K562 (cell line): ENCODE measurements at regions not wholly inside any gene's neighbourhood (a gene's known extent, or its start where the extent isn't known, plus 50 kb on each side); places are given as distances from the start of the nearest gene placed in this dataset.
"Not testable (repeated sequence)": the region's sequence is repeated elsewhere in the genome, so short reads cannot be mapped to it uniquely, and the experiment has no call there.

ENCODE experiments used
- ATAC-seq: fragments of 200-7000 bp; cut with Tn5 transposase; 3 replicates; pipeline ENCODE4 v1.9.1; 2020; ENCODE audit warnings: moderate library complexity
- BruUV-seq: library from RNA; stranded (reverse); fragments of 400-500 nt; replicated peaks from 2 replicates; lab custom pipeline; 2021; lab: Mats Ljungman, UMichigan
- CTCF ChIA-PET: fragments of 300-600 bp; formaldehyde crosslinking; extraction: SDS; loops from one replicate; lab custom pipeline; 2021; ENCODE audit warnings: low intra/inter-chr PET ratio; lab: Yijun Ruan, JAX
- POLR2A ChIA-PET: fragments of 300-600, 350-650 bp; sonication (Branson Sonifier 250); formaldehyde crosslinking; extraction: SDS; loops from one replicate; lab custom pipeline; 2021; ENCODE audit warnings: antibody characterized with exemption, inconsistent platforms; lab: Yijun Ruan, JAX
- DNase-seq, 4 experiments: peaks; one replicate each; pipeline versions ENCODE4 v3.0.0 to v3.0.0-alpha.2; 2011 to 2018; ENCODE audit warnings: low spot score in 3 of 4, mixed read lengths in 3 of 4; ENCODE audit errors: extremely low read depth in 1 of 4
- FAIRE-seq: peaks from 2 replicates; lab custom pipeline; 2011; peaks lifted over from hg19 to GRCh38; lab: Jason Lieb, UNC
- H2AFZ ChIP-seq: 2 replicates; pipeline ENCODE4 v1.6.0; 2011; ENCODE audit warnings: low read depth, low read length, control low read depth, inconsistent platforms
- H3K27ac ChIP-seq: fragments of 200-600 bp; 3 replicates; pipeline ENCODE4 v1.8.0; 2011; ENCODE audit warnings: low read depth, mild to moderate bottlenecking, control low read depth, inconsistent platforms, low read length, moderate library complexity, mixed read lengths; ENCODE audit errors: extremely low read depth
- H3K27me3 ChIP-seq, 2 experiments: fragments of 300-600 bp in 1 of 2; 2 replicates in 1 of 2; 3 replicates in 1 of 2; pipeline versions ENCODE4 v1.6.0 to v1.8.0; 2011; ENCODE audit warnings: inconsistent platforms in 2 of 2, low read length in 2 of 2, mild to moderate bottlenecking in 1 of 2, mixed read lengths in 1 of 2, moderate library complexity in 1 of 2; ENCODE audit not compliant: control insufficient read depth in 2 of 2, insufficient read depth in 2 of 2
- H3K36me3 ChIP-seq: fragments of 300-600 bp; 3 replicates; pipeline ENCODE4 v1.8.0; 2011; ENCODE audit warnings: mild to moderate bottlenecking, low read length, inconsistent platforms; ENCODE audit not compliant: control insufficient read depth, insufficient read depth
- H3K4me1 ChIP-seq, 2 experiments: fragments of 200-600 bp in 1 of 2; replicated peaks in 1 of 2; 2 replicates in 1 of 2; 3 replicates in 1 of 2; pipeline versions ENCODE4 v1.5.1 to v1.8.0; 2011; ENCODE audit warnings: inconsistent platforms in 2 of 2, low read length in 2 of 2, mild to moderate bottlenecking in 1 of 2, mixed read lengths in 1 of 2, moderate library complexity in 1 of 2; ENCODE audit not compliant: control insufficient read depth in 2 of 2, insufficient read depth in 2 of 2
- H3K4me2 ChIP-seq: 2 replicates; pipeline ENCODE4 v1.6.1; 2011; ENCODE audit warnings: low read length, control low read depth, inconsistent platforms, mixed read lengths; ENCODE audit not compliant: insufficient read depth
- H3K4me3 ChIP-seq: fragments of 200-600 bp; sonication (generic), shearing (Covaris generic); 2 replicates; pipeline ENCODE4 v1.5.1; 2016; ENCODE audit warnings: control low read depth, inconsistent platforms
- H3K79me2 ChIP-seq: fragments of 200-600 bp; 3 replicates; pipeline ENCODE4 v1.8.0; 2011; ENCODE audit warnings: low read length, inconsistent platforms; ENCODE audit not compliant: control insufficient read depth, insufficient read depth
- H3K9ac ChIP-seq, 2 experiments: 2 replicates each; pipeline versions ENCODE4 v1.6.0 to v1.6.1; 2011; ENCODE audit warnings: low read depth in 2 of 2, low read length in 2 of 2, control low read depth in 1 of 2, inconsistent platforms in 1 of 2, mild to moderate bottlenecking in 1 of 2, mixed read lengths in 1 of 2; ENCODE audit not compliant: insufficient read depth in 1 of 2
- H3K9me1 ChIP-seq: one replicate; pipeline ENCODE4 v1.6.0; 2011; ENCODE audit warnings: inconsistent platforms, mild to moderate bottlenecking, low read length, moderate library complexity; ENCODE audit not compliant: control insufficient read depth, insufficient read depth
- H3K9me3 ChIP-seq: replicated peaks from 2 replicates; pipeline ENCODE4 v1.5.1; 2011; ENCODE audit warnings: low read depth, low read length, inconsistent platforms; ENCODE audit not compliant: control insufficient read depth, insufficient read depth
- H4K20me1 ChIP-seq: replicated peaks from 2 replicates; pipeline ENCODE4 v1.6.1; 2011; ENCODE audit warnings: low read length, inconsistent platforms, mixed read lengths; ENCODE audit not compliant: control insufficient read depth, insufficient read depth
- CEBPB ChIP-seq: fragments of 450-650 bp; IDR thresholded peaks from 2 replicates; pipeline ENCODE4 v1.6.1; 2016; ENCODE audit warnings: missing genetic modification characterization, missing compliant biosample characterization
- CEBPG ChIP-seq, 3 experiments: fragments of 200-800 bp in 1 of 3; sonication (Bioruptor generic) in 1 of 3; sonication (generic) in 1 of 3; formaldehyde crosslinking in 1 of 3; IDR thresholded peaks in 2 of 3; conservative IDR thresholded peaks in 1 of 3; 2 replicates each; pipeline versions ENCODE4 v1.6.1 to v1.8.0; 2016 to 2022; ENCODE audit warnings: missing compliant biosample characterization in 2 of 3, missing genetic modification characterization in 2 of 3, mild to moderate bottlenecking in 1 of 3, missing genetic modification reagents in 1 of 3
- WGBS: fragments of 100-300 bp; shearing (Covaris generic); methylation state at CpG from one replicate; pipeline ENCODE4 v1.1.6; 2016; ENCODE audit warnings: low coverage, mixed read lengths; ENCODE audit not compliant: insufficient coverage; ENCODE audit errors: missing lambda C conversion rate; 5-methylcytosine and 5-hydroxymethylcytosine counted together
- in situ Hi-C: fragments of 300-500 bp; cut with MboI; formaldehyde crosslinking; loops from 4 replicates; pipeline ENCODE4 v1.15.0; 2018; ENCODE audit warnings: inconsistent platforms, mixed read lengths
- intact Hi-C: fragments of 100-400 bp; cut with micrococcal nuclease; formaldehyde crosslinking; loops from 2 replicates; pipeline ENCODE4 v1.14.2; 2022

- BruUV-seq; H3K4me3 ChIP-seq; POLR2A ChIA-PET; intact Hi-C loops; H3K9ac ChIP-seq; CTCF ChIA-PET; H3K4me1 ChIP-seq; H3K9me1 ChIP-seq; H3K9me3 ChIP-seq; H3K27ac ChIP-seq; H4K20me1 ChIP-seq; H3K79me2 ChIP-seq; ATAC-seq; FAIRE-seq; H2AFZ ChIP-seq; in situ Hi-C loops; DNase-seq; H3K27me3 ChIP-seq; H3K4me2 ChIP-seq; TF ChIP-seq CEBPG (CRISPR knock-in tag; IDR thresholded peaks at IDR 0.05): not testable (repeated sequence)
- H3K36me3 ChIP-seq: peaks cover 71% of the 10 kb centered on the region
- 95% methylated on average over 4 of the region's 4 CpGs for WGBS
- peak; percentile 68 for TF ChIP-seq CEBPB (tag)
- peak in 1 of 2 experiments; percentile 42; a peak in 1 of 4 replicates for TF ChIP-seq CEBPG (tag; conservative IDR thresholded peaks at IDR 0.05 in 1 of 2, IDR thresholded peaks at IDR 0.05 in 1 of 2)
Observed at GRCh38 chr7:67316902-67317301, 320.3 kb downstream of the TYW1 start.

GRCh38 chr7:67328257-67328656, 331.6 kb downstream of the TYW1 start:
- intact Hi-C loops, FAIRE-seq, H3K9me1 ChIP-seq, ATAC-seq, H3K27me3 ChIP-seq, H3K4me1 ChIP-seq, POLR2A ChIA-PET, BruUV-seq, H3K36me3 ChIP-seq, H3K9ac ChIP-seq, H4K20me1 ChIP-seq, H3K79me2 ChIP-seq, in situ Hi-C loops, H3K9me3 ChIP-seq, H3K27ac ChIP-seq, H3K4me2 ChIP-seq, DNase-seq, H3K4me3 ChIP-seq, CTCF ChIA-PET, H2AFZ ChIP-seq: not testable (repeated sequence)
- WGBS: 69% methylated on average over 5 of the region's 5 CpGs

GRCh38 chr7:67335165-67335564, 338.5 kb downstream of the TYW1 start:
- H3K4me2 ChIP-seq, FAIRE-seq, H3K79me2 ChIP-seq, H3K9ac ChIP-seq, H3K4me3 ChIP-seq, H3K27me3 ChIP-seq, H2AFZ ChIP-seq, H4K20me1 ChIP-seq, H3K36me3 ChIP-seq, ATAC-seq, H3K9me3 ChIP-seq, POLR2A ChIA-PET, intact Hi-C loops, H3K4me1 ChIP-seq, in situ Hi-C loops, CTCF ChIA-PET, H3K9me1 ChIP-seq, H3K27ac ChIP-seq, DNase-seq, BruUV-seq: not testable (repeated sequence)
- 30% methylated on average over 1 of the region's 1 CpG for WGBS
